Esophagus muscularis mucosa (tissue), 4 donors: ENCODE measurements at regions not wholly inside any gene's neighbourhood (a gene's known extent, or its start where the extent isn't known, plus 50 kb on each side); places are given as distances from the start of the nearest gene placed in this dataset.

Experiments used
- DNase-seq: peaks from one replicate; pipeline ENCODE4 v3.0.0-alpha.2; 2017; ENCODE audit errors: extremely low spot score
- H3K27ac ChIP-seq, 4 donors: fragments of 200-600 bp; sonication (generic); replicated peaks in 1 of 4; 1 replicate in 3 of 4; 2 replicates in 1 of 4; pipeline ENCODE4 v1.5.1; 2016 to 2019; ENCODE audit warnings: mild to moderate bottlenecking in 1 of 4
- H3K27me3 ChIP-seq, 4 donors: fragments of 200-600 bp; sonication (generic); one replicate each; pipeline versions ENCODE4 v1.5.1 to v1.6.0; 2016 to 2019
- H3K36me3 ChIP-seq, 4 donors: fragments of 200-600 bp; sonication (generic); one replicate each; pipeline ENCODE4 v1.5.1; 2016 to 2019
- H3K4me1 ChIP-seq, 4 donors: fragments of 200-600 bp; sonication (generic); one replicate each; pipeline ENCODE4 v1.5.1; 2016 to 2019
- H3K4me3 ChIP-seq, 4 donors: fragments of 200-600 bp; sonication (generic); 1 replicate in 2 of 4; 2 replicates in 2 of 4; pipeline ENCODE4 v1.5.1; 2016 to 2019; ENCODE audit warnings: mild to moderate bottlenecking in 4 of 4, moderate library complexity in 1 of 4
- H3K9me3 ChIP-seq, 4 donors: fragments of 200-600 bp; sonication (generic); 1 replicate in 3 of 4; 2 replicates in 1 of 4; pipeline ENCODE4 v1.5.1; 2016 to 2019
- CTCF ChIP-seq, 3 experiments: fragments of 200-600 bp in 2 of 3; fragments of 450-650 bp in 1 of 3; sonication (generic) in 2 of 3; IDR thresholded peaks; one replicate each; pipeline ENCODE4 v1.5.1; 2017 to 2019; ENCODE audit warnings: antibody characterized with exemption in 3 of 3, mild to moderate bottlenecking in 2 of 3, moderate library complexity in 1 of 3
- EP300 ChIP-seq: sonication (generic); formaldehyde crosslinking; IDR thresholded peaks from one replicate; pipeline ENCODE4 v1.6.1; 2017; ENCODE audit warnings: antibody characterized with exemption
- POLR2A ChIP-seq: fragments of 450-650 bp; IDR thresholded peaks from one replicate; pipeline ENCODE4 v1.6.1; 2017; ENCODE audit warnings: antibody characterized with exemption, moderate library complexity, mild to moderate bottlenecking, low read depth
- POLR2AphosphoS5 ChIP-seq, 2 donors: sonication (generic); formaldehyde crosslinking; IDR thresholded peaks; one replicate each; pipeline ENCODE4 v1.6.1; 2017; ENCODE audit warnings: antibody characterized with exemption in 2 of 2
- WGBS: methylation state at CpG from one replicate; pipeline ENCODE4 v1.1.5; 2018; 5-methylcytosine and 5-hydroxymethylcytosine counted together
- intact Hi-C: fragments of 100-400 bp; cut with DNase I; formaldehyde crosslinking; loops from one replicate; pipeline ENCODE4 v1.15.1; 2023

- Histone ChIP-seq H3K27ac (no peak overlapping the region), H3K4me3 (no peak overlapping the region), H3K9me3 (no peaks in the 10 kb centered on the region), H3K36me3 (no peaks in the 10 kb centered on the region), H3K4me1 (no peaks in the 10 kb centered on the region), H3K27me3 (no peaks in the 10 kb centered on the region)
- no peak for DNase-seq
- intact Hi-C loops = no loop called here
- WGBS = 48% methylated on average over 3 of the region's 3 CpGs
- TF ChIP-seq CTCF (IDR thresholded peaks at IDR 0.05) (no peak), POLR2AphosphoS5 (IDR thresholded peaks at IDR 0.05) (no peak)
Measured at GRCh38 chrX:87727620-87728019, 210.0 kb downstream of the KLHL4 start.

GRCh38 chrX:87728024-87728423 is 210.4 kb downstream of the KLHL4 start:
- H3K27ac ChIP-seq = no peak overlapping the region
- H3K36me3 ChIP-seq = no peaks in the 10 kb centered on the region
- H3K9me3 ChIP-seq = no peaks in the 10 kb centered on the region
- DNase-seq = no peak
- WGBS = 65% methylated on average over 9 of the region's 9 CpGs
- intact Hi-C loops = no loop called here
- no peak for TF ChIP-seq CTCF (IDR thresholded peaks at IDR 0.05)
- TF ChIP-seq POLR2AphosphoS5 (IDR thresholded peaks at IDR 0.05) = no peak
- TF ChIP-seq EP300 = no peak
- TF ChIP-seq POLR2A = no peak
- no peaks in the 10 kb centered on the region for H3K27me3 ChIP-seq
- H3K4me1 ChIP-seq = no peaks in the 10 kb centered on the region
- no peak overlapping the region for H3K4me3 ChIP-seq

- Histone ChIP-seq H3K36me3 (no peaks in the 10 kb centered on the region), H3K9me3 (no peaks in the 10 kb centered on the region), H3K4me1 (no peaks in the 10 kb centered on the region), H3K4me3 (no peak overlapping the region), H3K27ac (no peak overlapping the region), H3K27me3 (no peaks in the 10 kb centered on the region)
- no peak for TF ChIP-seq EP300
- no peak for TF ChIP-seq POLR2A
- no peak for DNase-seq
- intact Hi-C loops = no loop called here
- 78% methylated on average over 7 of the region's 7 CpGs for WGBS
Measured at GRCh38 chrX:87728459-87728858, 210.9 kb downstream of the KLHL4 start.

- H3K27ac ChIP-seq = no peak overlapping the region
- no peak for TF ChIP-seq CTCF (IDR thresholded peaks at IDR 0.05)
- no peak for TF ChIP-seq EP300
- TF ChIP-seq POLR2AphosphoS5 (IDR thresholded peaks at IDR 0.05) = no peak
- TF ChIP-seq POLR2A = no peak
Measured at GRCh38 chrX:87732133-87732532, 214.5 kb downstream of the KLHL4 start.

GRCh38 chrX:87736576-87736975 is 219.0 kb downstream of the KLHL4 start:
- TF ChIP-seq CTCF (IDR thresholded peaks at IDR 0.05) (no peak), POLR2AphosphoS5 (IDR thresholded peaks at IDR 0.05) (no peak), EP300 (no peak), POLR2A (no peak)
- Histone ChIP-seq H3K4me3 (no peak overlapping the region), H3K4me1 (no peaks in the 10 kb centered on the region), H3K27ac (no peak overlapping the region), H3K36me3 (no peaks in the 10 kb centered on the region), H3K9me3 (no peaks in the 10 kb centered on the region), H3K27me3 (no peaks in the 10 kb centered on the region)
- 35% methylated on average over 2 of the region's 2 CpGs for WGBS
- DNase-seq = no peak
- intact Hi-C loops = no loop called here

More at GRCh38 chrX:87732133-87732532, 214.5 kb downstream of the KLHL4 start:
- no peak overlapping the region for H3K4me3 ChIP-seq
- intact Hi-C loops = no loop called here
- no peaks in the 10 kb centered on the region for H3K4me1 ChIP-seq
- DNase-seq = no peak
- H3K9me3 ChIP-seq = no peaks in the 10 kb centered on the region
- no peaks in the 10 kb centered on the region for H3K36me3 ChIP-seq
- H3K27me3 ChIP-seq = no peaks in the 10 kb centered on the region
